DND-41 (cell line): ENCODE measurements at regions not wholly inside any gene's neighbourhood (a gene's known extent, or its start where the extent isn't known, plus 50 kb on each side); places are given as distances from the start of the nearest gene placed in this dataset.

Experiments used
- ATAC-seq: fragments of 200-7000 bp; cut with Tn5 transposase; 3 replicates; pipeline ENCODE4 v1.9.1; 2021; ENCODE audit warnings: low read depth; ENCODE audit not compliant: insufficient read depth
- DNase-seq: peaks from one replicate; pipeline ENCODE4 v3.0.0-alpha.2; 2020
- H2AFZ ChIP-seq: 2 replicates; pipeline ENCODE4 v1.6.0; 2012; ENCODE audit warnings: low read depth, low read length
- H3K27ac ChIP-seq: 2 replicates; pipeline ENCODE4 v1.5.1; 2012; ENCODE audit warnings: low read length, inconsistent platforms
- H3K27me3 ChIP-seq: fragments of 200-600 bp; sonication (generic); 2 replicates; pipeline ENCODE4 v1.6.0; 2012; ENCODE audit warnings: low read length, mild to moderate bottlenecking, inconsistent platforms; ENCODE audit not compliant: insufficient read depth, poor library complexity
- H3K36me3 ChIP-seq: 2 replicates; pipeline ENCODE4 v1.5.1; 2012; ENCODE audit warnings: low read length, inconsistent platforms; ENCODE audit not compliant: insufficient read depth
- H3K4me1 ChIP-seq: 2 replicates; pipeline ENCODE4 v1.5.1; 2012; ENCODE audit warnings: mild to moderate bottlenecking, low read length; ENCODE audit not compliant: insufficient read depth
- H3K4me2 ChIP-seq: 2 replicates; pipeline ENCODE4 v1.6.0; 2012; ENCODE audit warnings: mild to moderate bottlenecking, moderate library complexity, low read length, inconsistent platforms; ENCODE audit not compliant: insufficient read depth
- H3K4me3 ChIP-seq, 2 experiments: fragments of 200-600 bp in 1 of 2; shearing (Covaris generic) in 1 of 2; 2 replicates each; pipeline ENCODE4 v1.5.1; 2012 to 2016; ENCODE audit warnings: inconsistent platforms in 2 of 2, low read length in 2 of 2, mild to moderate bottlenecking in 2 of 2, low read depth in 1 of 2, moderate library complexity in 1 of 2
- H3K79me2 ChIP-seq: 2 replicates; pipeline ENCODE4 v1.6.0; 2012; ENCODE audit warnings: low read length, inconsistent platforms; ENCODE audit not compliant: insufficient read depth
- H3K9ac ChIP-seq: 2 replicates; pipeline ENCODE4 v1.6.0; 2012; ENCODE audit warnings: low read depth, mild to moderate bottlenecking, inconsistent platforms, low read length, moderate library complexity
- H3K9me3 ChIP-seq: 2 replicates; pipeline ENCODE4 v1.5.1; 2012; ENCODE audit warnings: low read length, moderate library complexity, mild to moderate bottlenecking, inconsistent platforms; ENCODE audit not compliant: insufficient read depth, severe bottlenecking
- H4K20me1 ChIP-seq: 2 replicates; pipeline ENCODE4 v1.6.0; 2012; ENCODE audit warnings: low read length; ENCODE audit not compliant: insufficient read depth
- EZH2 ChIP-seq: IDR thresholded peaks from 3 replicates; pipeline ENCODE4 v1.6.1; 2012; ENCODE audit warnings: borderline replicate concordance, low read depth, mild to moderate bottlenecking, moderate library complexity, low read length, inconsistent platforms; ENCODE audit not compliant: severe bottlenecking
- TF ChIP-seq, protein P1 (sequence below): IDR thresholded peaks from 2 replicates; pipeline ENCODE4 v1.5.1; 2012; ENCODE audit warnings: borderline replicate concordance, low read length, moderate library complexity, mild to moderate bottlenecking; ENCODE audit not compliant: poor library complexity, severe bottlenecking; ENCODE audit errors: extremely low read depth

DNA sequence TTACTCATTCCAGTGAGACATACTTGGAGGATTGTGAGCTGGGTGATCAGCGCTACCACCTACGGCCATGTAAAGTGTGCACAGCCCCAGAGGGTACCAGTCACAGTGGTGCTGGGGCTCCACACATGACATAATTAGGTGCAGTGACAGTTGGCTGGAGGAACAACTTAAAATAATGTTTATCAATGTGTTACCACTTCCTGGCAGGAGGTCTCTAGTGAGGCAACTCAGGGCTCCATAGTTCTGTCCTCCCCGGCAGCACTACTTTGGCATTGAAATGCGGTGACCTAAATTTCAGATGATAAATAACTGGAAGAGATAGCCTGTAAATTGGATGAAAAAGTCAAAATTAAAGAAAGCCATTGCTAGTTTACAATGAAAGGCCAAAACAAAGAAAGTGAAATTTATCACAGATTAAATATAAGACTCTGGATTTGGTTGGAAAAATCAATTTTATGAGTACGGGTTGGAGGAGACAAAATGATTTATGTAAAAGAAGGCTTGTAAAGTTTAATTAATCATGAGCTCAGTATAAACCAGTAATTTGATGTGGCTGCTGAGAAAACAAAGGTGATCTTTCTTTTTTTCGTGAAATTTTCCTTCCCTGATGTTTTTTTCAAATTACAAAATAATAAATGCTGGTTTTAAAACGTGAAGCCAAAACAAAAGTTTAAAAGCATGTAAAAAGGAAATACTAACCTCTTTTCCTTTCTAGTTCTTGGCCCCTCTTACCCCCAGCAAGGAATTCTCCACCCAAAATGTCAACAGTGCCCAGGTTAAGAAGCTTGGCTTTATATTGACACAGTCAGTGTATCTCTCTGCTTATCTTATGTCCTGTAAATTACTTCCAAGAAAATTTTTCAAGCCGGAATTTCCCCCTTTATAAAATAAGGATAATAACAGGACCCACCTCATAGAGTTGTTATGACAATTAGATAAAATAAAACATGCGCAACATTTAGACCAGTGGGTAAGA, 126.7 kb upstream of the NOX3 start:
- no peak overlapping the region for H3K27ac ChIP-seq
- no peak for ATAC-seq
- H4K20me1 ChIP-seq = no peaks in the 10 kb centered on the region
- no peak overlapping the region for H3K4me3 ChIP-seq
- H3K79me2 ChIP-seq = no peaks in the 10 kb centered on the region
- H3K9me3 ChIP-seq = no peaks in the 10 kb centered on the region
- no peak overlapping the region for H2AFZ ChIP-seq
- no peak overlapping the region for H3K9ac ChIP-seq
- no peaks in the 10 kb centered on the region for H3K4me1 ChIP-seq
- H3K4me2 ChIP-seq = no peak overlapping the region
- H3K27me3 ChIP-seq = no peaks in the 10 kb centered on the region
- no peak for DNase-seq
- no peaks in the 10 kb centered on the region for H3K36me3 ChIP-seq
- TF ChIP-seq, protein P1, sequence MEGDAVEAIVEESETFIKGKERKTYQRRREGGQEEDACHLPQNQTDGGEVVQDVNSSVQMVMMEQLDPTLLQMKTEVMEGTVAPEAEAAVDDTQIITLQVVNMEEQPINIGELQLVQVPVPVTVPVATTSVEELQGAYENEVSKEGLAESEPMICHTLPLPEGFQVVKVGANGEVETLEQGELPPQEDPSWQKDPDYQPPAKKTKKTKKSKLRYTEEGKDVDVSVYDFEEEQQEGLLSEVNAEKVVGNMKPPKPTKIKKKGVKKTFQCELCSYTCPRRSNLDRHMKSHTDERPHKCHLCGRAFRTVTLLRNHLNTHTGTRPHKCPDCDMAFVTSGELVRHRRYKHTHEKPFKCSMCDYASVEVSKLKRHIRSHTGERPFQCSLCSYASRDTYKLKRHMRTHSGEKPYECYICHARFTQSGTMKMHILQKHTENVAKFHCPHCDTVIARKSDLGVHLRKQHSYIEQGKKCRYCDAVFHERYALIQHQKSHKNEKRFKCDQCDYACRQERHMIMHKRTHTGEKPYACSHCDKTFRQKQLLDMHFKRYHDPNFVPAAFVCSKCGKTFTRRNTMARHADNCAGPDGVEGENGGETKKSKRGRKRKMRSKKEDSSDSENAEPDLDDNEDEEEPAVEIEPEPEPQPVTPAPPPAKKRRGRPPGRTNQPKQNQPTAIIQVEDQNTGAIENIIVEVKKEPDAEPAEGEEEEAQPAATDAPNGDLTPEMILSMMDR = no peak
- no peak for TF ChIP-seq EZH2

DNA sequence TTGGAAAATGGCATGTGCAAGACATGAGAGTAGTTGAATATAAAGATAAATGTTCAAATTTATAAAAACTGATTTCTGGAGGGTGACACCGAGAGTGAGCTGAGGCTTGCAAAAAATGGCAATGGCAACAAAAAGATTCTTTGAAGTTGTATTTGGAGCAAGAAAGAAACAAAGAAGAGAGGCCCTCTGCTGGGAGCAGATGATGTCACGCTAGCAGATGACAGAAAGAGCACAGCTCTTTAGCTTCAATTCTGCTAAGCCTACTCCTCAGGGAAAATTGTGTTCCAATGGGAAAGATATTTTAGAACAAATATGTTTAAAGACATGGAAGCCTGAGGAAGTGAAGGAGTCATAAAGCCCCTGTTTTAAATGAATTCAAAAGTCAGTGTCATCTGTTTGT, 125.3 kb upstream of the NOX3 start:
- Histone ChIP-seq H3K4me1 (no peaks in the 10 kb centered on the region), H3K4me2 (no peak overlapping the region), H3K9ac (no peak overlapping the region), H3K79me2 (no peaks in the 10 kb centered on the region), H3K9me3 (no peaks in the 10 kb centered on the region), H3K27me3 (no peaks in the 10 kb centered on the region), H2AFZ (no peak overlapping the region), H4K20me1 (no peaks in the 10 kb centered on the region), H3K4me3 (no peak overlapping the region), H3K36me3 (no peaks in the 10 kb centered on the region), H3K27ac (no peak overlapping the region)
- ATAC-seq (no peak), DNase-seq (no peak)
- TF ChIP-seq EZH2 = no peak
- TF ChIP-seq, protein P1 = no peak

DNA sequence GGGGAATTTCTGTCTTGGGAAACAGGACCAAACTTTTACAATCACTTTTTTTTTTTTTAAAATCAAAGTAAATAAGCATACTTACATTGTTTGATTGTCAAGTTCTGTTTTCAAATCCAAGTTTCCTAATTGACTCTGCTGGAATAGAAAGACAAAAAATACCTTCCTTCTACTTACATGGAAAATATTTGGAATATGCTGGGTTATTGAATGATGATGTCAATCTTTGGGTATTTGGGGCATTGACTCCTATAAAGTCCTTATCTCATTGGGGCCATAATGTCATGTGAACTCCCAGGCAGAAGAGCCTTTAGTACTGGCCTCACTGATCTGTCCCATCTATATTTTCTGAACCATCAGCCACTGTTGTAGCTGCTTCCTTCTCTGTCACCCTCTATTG, 122.6 kb upstream of the NOX3 start:
- Histone ChIP-seq H3K4me1 (no peaks in the 10 kb centered on the region), H3K4me2 (no peak overlapping the region), H3K9ac (no peak overlapping the region), H2AFZ (no peak overlapping the region), H3K27ac (no peak overlapping the region), H3K4me3 (no peak overlapping the region), H3K9me3 (no peaks in the 10 kb centered on the region), H4K20me1 (no peaks in the 10 kb centered on the region), H3K27me3 (no peaks in the 10 kb centered on the region), H3K36me3 (no peaks in the 10 kb centered on the region), H3K79me2 (no peaks in the 10 kb centered on the region)
- no peak for TF ChIP-seq EZH2
- TF ChIP-seq, protein P1 = no peak
- no peak for ATAC-seq
- no peak for DNase-seq
